Mesodermal cell (in vitro differentiated cells): ENCODE measurements at regions not wholly inside any gene's neighbourhood (a gene's known extent, or its start where the extent isn't known, plus 50 kb on each side); places are given as distances from the start of the nearest gene placed in this dataset.

Experiments
- H3K27ac ChIP-seq: 2 replicates; pipeline ENCODE4 v1.7.0; 2013; ENCODE audit warnings: mild to moderate bottlenecking, low read depth, low read length, moderate library complexity; ENCODE audit not compliant: severe bottlenecking
- H3K36me3 ChIP-seq: 2 replicates; pipeline ENCODE4 v1.7.1; 2013; ENCODE audit warnings: mild to moderate bottlenecking, low read length, moderate library complexity; ENCODE audit not compliant: control insufficient read depth, insufficient read depth
- H3K4me1 ChIP-seq: one replicate; pipeline ENCODE4 v1.7.1; 2013; ENCODE audit warnings: mild to moderate bottlenecking, low read length; ENCODE audit not compliant: insufficient read depth, control insufficient read depth, poor library complexity, severe bottlenecking
- H3K4me3 ChIP-seq: 2 replicates; pipeline ENCODE4 v1.7.0; 2013; ENCODE audit warnings: low read length, control low read depth, mild to moderate bottlenecking; ENCODE audit not compliant: insufficient read depth, poor library complexity, severe bottlenecking; ENCODE audit errors: extremely low read depth
- H3K9me3 ChIP-seq: 2 replicates; pipeline ENCODE4 v1.7.1; 2013; ENCODE audit warnings: mild to moderate bottlenecking, low read length, moderate library complexity; ENCODE audit not compliant: control insufficient read depth
- WGBS, 2 experiments: methylation state at CpG; one replicate each; pipeline ENCODE4 v1.1.5; 2013; ENCODE audit warnings: missing lambda C conversion rate in 2 of 2; ENCODE audit not compliant: insufficient coverage in 2 of 2; 5-methylcytosine and 5-hydroxymethylcytosine counted together

GRCh38 chr22:49151256-49152126 lies 676.2 kb downstream of the BRD1 start:
- no peaks in the 10 kb centered on the region for H3K9me3 ChIP-seq
- H3K36me3 ChIP-seq: no peaks in the 10 kb centered on the region
- no peak overlapping the region for H3K4me3 ChIP-seq
- 75 to 81% methylated on average over 21 to 23 of the region's 24 CpGs for WGBS, 2 experiments
- no peak overlapping the region for H3K27ac ChIP-seq
- H3K4me1 ChIP-seq: peaks cover 9% of the 10 kb centered on the region

- no peak overlapping the region for H3K27ac ChIP-seq
- no peaks in the 10 kb centered on the region for H3K36me3 ChIP-seq
- no peaks in the 10 kb centered on the region for H3K9me3 ChIP-seq
- WGBS, 2 experiments: 86 to 90% methylated on average over 14 to 15 of the region's 18 CpGs
- H3K4me1 ChIP-seq: peaks cover 9% of the 10 kb centered on the region
- H3K4me3 ChIP-seq: no peak overlapping the region
These were observed 676.9 kb downstream of the BRD1 start for GRCh38 chr22:49150801-49151221.

- Histone ChIP-seq H3K4me1 (peaks cover 9% of the 10 kb centered on the region), H3K36me3 (no peaks in the 10 kb centered on the region), H3K9me3 (no peaks in the 10 kb centered on the region), H3K27ac (no peak overlapping the region), H3K4me3 (no peak overlapping the region)
- 73 to 76% methylated on average over 16 to 17 of the region's 18 CpGs for WGBS, 2 experiments
These were observed 677.7 kb downstream of the BRD1 start for GRCh38 chr22:49149721-49150608.

- 80 to 91% methylated on average over 8 of the region's 10 CpGs for WGBS, 2 experiments
- no peaks in the 10 kb centered on the region for H3K36me3 ChIP-seq
These were observed 678.7 kb downstream of the BRD1 start for GRCh38 chr22:49148895-49149418.

GRCh38 chr22:49147617-49148175 lies 680.0 kb downstream of the BRD1 start:
- Histone ChIP-seq H3K9me3 (no peaks in the 10 kb centered on the region), H3K36me3 (no peaks in the 10 kb centered on the region), H3K4me1 (peaks cover 9% of the 10 kb centered on the region), H3K27ac (no peak overlapping the region), H3K4me3 (no peak overlapping the region)
- WGBS, 2 experiments: 88 to 93% methylated on average over 5 to 10 of the region's 15 CpGs

More at GRCh38 chr22:49148895-49149418, 678.7 kb downstream of the BRD1 start:
- Histone ChIP-seq H3K4me3 (no peak overlapping the region), H3K9me3 (no peaks in the 10 kb centered on the region), H3K27ac (no peak overlapping the region), H3K4me1 (peaks cover 9% of the 10 kb centered on the region)

- Histone ChIP-seq H3K4me1 (peaks cover 6% of the 10 kb centered on the region), H3K27ac (no peak overlapping the region), H3K4me3 (no peak overlapping the region), H3K9me3 (no peaks in the 10 kb centered on the region), H3K36me3 (no peaks in the 10 kb centered on the region)
- 89 to 93% methylated on average over 1 to 2 of the region's 11 CpGs for WGBS, 2 experiments
These were observed 680.5 kb downstream of the BRD1 start for GRCh38 chr22:49147171-49147570.

GRCh38 chr22:49146511-49146910 lies 681.2 kb downstream of the BRD1 start:
- Histone ChIP-seq H3K4me1 (no peaks in the 10 kb centered on the region), H3K9me3 (no peaks in the 10 kb centered on the region), H3K4me3 (no peak overlapping the region), H3K27ac (no peak overlapping the region), H3K36me3 (no peaks in the 10 kb centered on the region)
- 86 to 94% methylated on average over 4 to 5 of the region's 6 CpGs for WGBS, 2 experiments

GRCh38 chr22:49143812-49144211 lies 683.9 kb downstream of the BRD1 start:
- Histone ChIP-seq H3K4me1 (no peaks in the 10 kb centered on the region), H3K27ac (no peak overlapping the region), H3K9me3 (no peaks in the 10 kb centered on the region), H3K4me3 (no peak overlapping the region), H3K36me3 (no peaks in the 10 kb centered on the region)
- whole genome bisulfite sequencing, 2 experiments: 100% methylated on average over 2 to 3 of the region's 3 CpGs

- 94% methylated on average over 6 to 7 of the region's 9 CpGs for WGBS, 2 experiments
- no peak overlapping the region for H3K4me3 ChIP-seq
These were observed 684.8 kb downstream of the BRD1 start for GRCh38 chr22:49142891-49143290.

GRCh38 chr22:49142296-49142695 lies 685.4 kb downstream of the BRD1 start:
- WGBS, 2 experiments: 85 to 91% methylated on average over 12 to 14 of the region's 15 CpGs
- no peaks in the 10 kb centered on the region for H3K9me3 ChIP-seq
- H3K27ac ChIP-seq: no peak overlapping the region
- H3K36me3 ChIP-seq: no peaks in the 10 kb centered on the region
- no peaks in the 10 kb centered on the region for H3K4me1 ChIP-seq
- H3K4me3 ChIP-seq: no peak overlapping the region

More at GRCh38 chr22:49142891-49143290, 684.8 kb downstream of the BRD1 start:
- H3K36me3 ChIP-seq: no peaks in the 10 kb centered on the region
- no peak overlapping the region for H3K27ac ChIP-seq
- no peaks in the 10 kb centered on the region for H3K9me3 ChIP-seq
- H3K4me1 ChIP-seq: no peaks in the 10 kb centered on the region
